Neural cell (in vitro differentiated cells): ENCODE measurements at regions not wholly inside any gene's neighbourhood (a gene's known extent, or its start where the extent isn't known, plus 50 kb on each side); places are given as distances from the start of the nearest gene placed in this dataset.
A peak's percentile ranks its signal among the peaks of the same experiment; 100 is the strongest.

ENCODE experiments used
- H2AFZ ChIP-seq: fragments of 200-600, 300-800 bp; sonication (generic), shearing (Covaris generic); 2 replicates; pipeline ENCODE4 v1.6.0; 2014; ENCODE audit warnings: low read depth, mild to moderate bottlenecking, antibody characterized with exemption, low read length, moderate library complexity
- H3F3A ChIP-seq: fragments of 200-600 bp; shearing (Covaris generic); 2 replicates; pipeline ENCODE4 v1.6.1; 2016; ENCODE audit warnings: mild to moderate bottlenecking, moderate library complexity, mixed read lengths, antibody characterized with exemption, low read length; ENCODE audit not compliant: insufficient read depth, poor library complexity, severe bottlenecking
- H3K27ac ChIP-seq: fragments of 200-600, 300-800 bp; sonication (generic), shearing (Covaris generic); 2 replicates; pipeline ENCODE4 v1.5.1; 2014; ENCODE audit warnings: mild to moderate bottlenecking, low read length, moderate library complexity
- H3K27me3 ChIP-seq: fragments of 300-800, 200-600 bp; sonication (generic), shearing (Covaris generic); 2 replicates; pipeline ENCODE4 v1.6.0; 2014; ENCODE audit warnings: mild to moderate bottlenecking, low read depth, low read length, moderate library complexity; ENCODE audit not compliant: insufficient read depth
- H3K36me3 ChIP-seq: fragments of 300-800, 200-600 bp; sonication (generic), shearing (Covaris generic); 2 replicates; pipeline ENCODE4 v1.5.1; 2014; ENCODE audit warnings: mild to moderate bottlenecking, antibody characterized with exemption, low read length, moderate library complexity; ENCODE audit not compliant: insufficient read depth
- H3K4me2 ChIP-seq: fragments of 300-800, 200-600 bp; sonication (generic), shearing (Covaris generic); 2 replicates; pipeline ENCODE4 v1.6.0; 2014; ENCODE audit warnings: mild to moderate bottlenecking, low read length
- H3K4me3 ChIP-seq: fragments of 300-800, 200-600 bp; sonication (generic), shearing (Covaris generic); 2 replicates; pipeline ENCODE4 v1.5.1; 2014; ENCODE audit warnings: mild to moderate bottlenecking, low read length, moderate library complexity
- H3K79me2 ChIP-seq: fragments of 200-600 bp; shearing (Covaris generic); replicated peaks from 2 replicates; pipeline ENCODE4 v1.6.0; 2014; ENCODE audit warnings: mild to moderate bottlenecking, low read length, moderate library complexity; ENCODE audit not compliant: insufficient read depth
- H3K9ac ChIP-seq: fragments of 300-800, 200-600 bp; sonication (generic), shearing (Covaris generic); 2 replicates; pipeline ENCODE4 v1.6.1; 2016; ENCODE audit warnings: mild to moderate bottlenecking, low read length, mixed read lengths
- H3K9me2 ChIP-seq: fragments of 200-600 bp; shearing (Covaris generic); 2 replicates; pipeline ENCODE4 v1.6.1; 2016; ENCODE audit warnings: mild to moderate bottlenecking, low read length, mixed read lengths; ENCODE audit not compliant: insufficient read depth
- H3K9me3 ChIP-seq: fragments of 200-600, 300-800 bp; sonication (generic), shearing (Covaris generic); 2 replicates; pipeline ENCODE4 v1.6.1; 2016; ENCODE audit warnings: mild to moderate bottlenecking, mixed run types, low read length, moderate library complexity, mixed read lengths
- H4K20me1 ChIP-seq: fragments of 200-600 bp; shearing (Covaris generic); 2 replicates; pipeline ENCODE4 v1.6.1; 2016; ENCODE audit warnings: mild to moderate bottlenecking, mixed run types; ENCODE audit not compliant: insufficient read depth
- EP300 ChIP-seq: fragments of 450-650 bp; conservative IDR thresholded peaks from 2 replicates; pipeline ENCODE4 v1.6.1; 2014; ENCODE audit warnings: antibody characterized with exemption, mild to moderate bottlenecking, moderate library complexity; ENCODE audit not compliant: poor library complexity, severe bottlenecking
- MXI1 ChIP-seq: fragments of 450-650 bp; conservative IDR thresholded peaks from 2 replicates; pipeline ENCODE4 v1.6.1; 2014; ENCODE audit warnings: antibody characterized with exemption, mild to moderate bottlenecking; ENCODE audit not compliant: poor library complexity, severe bottlenecking
- RAD21 ChIP-seq: fragments of 450-650 bp; conservative IDR thresholded peaks from 2 replicates; pipeline ENCODE4 v1.6.1; 2014; ENCODE audit warnings: antibody characterized with exemption, mild to moderate bottlenecking, moderate library complexity
- SMC3 ChIP-seq: fragments of 450-650 bp; conservative IDR thresholded peaks from 2 replicates; pipeline ENCODE4 v1.6.1; 2014; ENCODE audit warnings: antibody characterized with exemption, mild to moderate bottlenecking, moderate library complexity; ENCODE audit not compliant: poor library complexity
- TAF1 ChIP-seq: IDR thresholded peaks from 2 replicates; pipeline ENCODE4 v1.6.1; 2012; ENCODE audit warnings: low read depth
- TF ChIP-seq, protein P1 (sequence below): IDR thresholded peaks from 2 replicates; pipeline ENCODE4 v1.6.1; 2012; ENCODE audit warnings: borderline replicate concordance
- TF ChIP-seq, protein P2 (sequence below): fragments of 450-650 bp; IDR thresholded peaks from 2 replicates; pipeline ENCODE4 v1.5.1; 2014; ENCODE audit warnings: antibody characterized with exemption, mild to moderate bottlenecking, moderate library complexity; ENCODE audit not compliant: poor library complexity, severe bottlenecking

DNA sequence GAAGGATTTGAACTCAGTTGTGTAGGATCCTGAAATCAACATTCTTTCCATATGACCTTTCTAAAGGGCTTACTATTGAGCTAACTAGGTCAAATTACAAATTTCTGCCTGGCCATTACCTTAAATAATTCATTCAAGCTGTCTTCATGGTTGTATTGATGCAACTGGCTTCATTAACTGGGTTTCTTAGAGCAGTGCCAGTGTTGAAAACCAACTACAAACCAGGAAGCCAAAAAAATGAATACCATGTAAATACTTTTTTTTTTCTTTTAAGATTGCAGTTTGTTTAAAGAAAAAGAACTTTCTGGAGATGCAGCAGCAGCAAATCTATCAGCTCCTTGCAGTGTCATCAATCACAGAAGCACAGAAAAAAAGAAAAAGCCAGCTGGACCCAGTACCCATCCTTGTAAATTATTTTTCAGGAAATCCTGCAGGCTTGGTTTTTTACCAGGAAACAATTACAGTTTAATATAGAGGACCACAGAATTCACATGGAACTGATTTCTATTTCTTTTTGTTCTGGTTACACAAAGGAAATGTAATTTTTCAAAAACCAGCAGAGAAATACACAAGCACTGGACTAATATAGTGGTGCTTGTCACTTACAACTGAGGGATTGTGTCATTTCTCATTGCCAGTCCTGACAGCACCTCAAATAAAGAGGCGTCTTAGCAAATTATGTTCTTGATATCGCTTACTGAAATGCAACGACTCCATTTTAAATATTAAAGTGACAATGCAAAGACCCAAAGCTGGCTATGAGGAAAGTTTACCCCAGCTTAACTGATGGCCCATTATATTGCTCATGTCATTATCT is 131.9 kb downstream of the TMEM26 start:
- TF ChIP-seq SMC3 (no peak), MXI1 (no peak), TAF1 (no peak), RAD21 (no peak), EP300 (peak; percentile 54)
- TF ChIP-seq, protein P1, sequence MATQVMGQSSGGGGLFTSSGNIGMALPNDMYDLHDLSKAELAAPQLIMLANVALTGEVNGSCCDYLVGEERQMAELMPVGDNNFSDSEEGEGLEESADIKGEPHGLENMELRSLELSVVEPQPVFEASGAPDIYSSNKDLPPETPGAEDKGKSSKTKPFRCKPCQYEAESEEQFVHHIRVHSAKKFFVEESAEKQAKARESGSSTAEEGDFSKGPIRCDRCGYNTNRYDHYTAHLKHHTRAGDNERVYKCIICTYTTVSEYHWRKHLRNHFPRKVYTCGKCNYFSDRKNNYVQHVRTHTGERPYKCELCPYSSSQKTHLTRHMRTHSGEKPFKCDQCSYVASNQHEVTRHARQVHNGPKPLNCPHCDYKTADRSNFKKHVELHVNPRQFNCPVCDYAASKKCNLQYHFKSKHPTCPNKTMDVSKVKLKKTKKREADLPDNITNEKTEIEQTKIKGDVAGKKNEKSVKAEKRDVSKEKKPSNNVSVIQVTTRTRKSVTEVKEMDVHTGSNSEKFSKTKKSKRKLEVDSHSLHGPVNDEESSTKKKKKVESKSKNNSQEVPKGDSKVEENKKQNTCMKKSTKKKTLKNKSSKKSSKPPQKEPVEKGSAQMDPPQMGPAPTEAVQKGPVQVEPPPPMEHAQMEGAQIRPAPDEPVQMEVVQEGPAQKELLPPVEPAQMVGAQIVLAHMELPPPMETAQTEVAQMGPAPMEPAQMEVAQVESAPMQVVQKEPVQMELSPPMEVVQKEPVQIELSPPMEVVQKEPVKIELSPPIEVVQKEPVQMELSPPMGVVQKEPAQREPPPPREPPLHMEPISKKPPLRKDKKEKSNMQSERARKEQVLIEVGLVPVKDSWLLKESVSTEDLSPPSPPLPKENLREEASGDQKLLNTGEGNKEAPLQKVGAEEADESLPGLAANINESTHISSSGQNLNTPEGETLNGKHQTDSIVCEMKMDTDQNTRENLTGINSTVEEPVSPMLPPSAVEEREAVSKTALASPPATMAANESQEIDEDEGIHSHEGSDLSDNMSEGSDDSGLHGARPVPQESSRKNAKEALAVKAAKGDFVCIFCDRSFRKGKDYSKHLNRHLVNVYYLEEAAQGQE: no peak
- TF ChIP-seq, protein P2, sequence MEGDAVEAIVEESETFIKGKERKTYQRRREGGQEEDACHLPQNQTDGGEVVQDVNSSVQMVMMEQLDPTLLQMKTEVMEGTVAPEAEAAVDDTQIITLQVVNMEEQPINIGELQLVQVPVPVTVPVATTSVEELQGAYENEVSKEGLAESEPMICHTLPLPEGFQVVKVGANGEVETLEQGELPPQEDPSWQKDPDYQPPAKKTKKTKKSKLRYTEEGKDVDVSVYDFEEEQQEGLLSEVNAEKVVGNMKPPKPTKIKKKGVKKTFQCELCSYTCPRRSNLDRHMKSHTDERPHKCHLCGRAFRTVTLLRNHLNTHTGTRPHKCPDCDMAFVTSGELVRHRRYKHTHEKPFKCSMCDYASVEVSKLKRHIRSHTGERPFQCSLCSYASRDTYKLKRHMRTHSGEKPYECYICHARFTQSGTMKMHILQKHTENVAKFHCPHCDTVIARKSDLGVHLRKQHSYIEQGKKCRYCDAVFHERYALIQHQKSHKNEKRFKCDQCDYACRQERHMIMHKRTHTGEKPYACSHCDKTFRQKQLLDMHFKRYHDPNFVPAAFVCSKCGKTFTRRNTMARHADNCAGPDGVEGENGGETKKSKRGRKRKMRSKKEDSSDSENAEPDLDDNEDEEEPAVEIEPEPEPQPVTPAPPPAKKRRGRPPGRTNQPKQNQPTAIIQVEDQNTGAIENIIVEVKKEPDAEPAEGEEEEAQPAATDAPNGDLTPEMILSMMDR: no peak
- Histone ChIP-seq H3K27ac (no peak overlapping the region), H4K20me1 (no peaks in the 10 kb centered on the region), H3K9me3 (no peaks in the 10 kb centered on the region), H3K27me3 (no peaks in the 10 kb centered on the region), H3F3A (no peaks in the 10 kb centered on the region), H3K4me3 (no peak overlapping the region), H3K36me3 (no peaks in the 10 kb centered on the region), H3K9me2 (no peaks in the 10 kb centered on the region), H3K4me2 (no peak overlapping the region), H3K9ac (no peak overlapping the region), H2AFZ (no peak overlapping the region), H3K79me2 (no peaks in the 10 kb centered on the region)

DNA sequence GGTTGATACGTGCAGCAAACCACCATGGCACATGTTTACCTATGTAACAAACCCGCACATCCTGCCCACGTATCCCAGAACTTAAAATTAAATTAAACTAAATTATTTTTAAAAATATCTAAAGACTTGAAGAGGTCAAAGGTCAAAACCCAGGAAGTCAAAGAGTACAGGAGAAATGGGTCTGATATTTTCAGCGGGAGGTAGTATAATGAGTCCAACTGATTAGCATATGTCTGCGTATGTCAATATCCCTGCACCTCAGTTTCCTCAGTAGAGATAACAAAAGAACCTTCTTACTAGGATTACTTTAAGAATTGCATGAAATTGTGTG is 133.0 kb downstream of the TMEM26 start:
- H3K4me2 ChIP-seq: no peak overlapping the region
- no peaks in the 10 kb centered on the region for H3K79me2 ChIP-seq
- no peak overlapping the region for H3K27ac ChIP-seq
- no peaks in the 10 kb centered on the region for H3K27me3 ChIP-seq
- no peaks in the 10 kb centered on the region for H3K36me3 ChIP-seq
- no peaks in the 10 kb centered on the region for H3K9me3 ChIP-seq
- no peaks in the 10 kb centered on the region for H3F3A ChIP-seq
- no peak overlapping the region for H3K4me3 ChIP-seq
- no peak for TF ChIP-seq EP300
- TF ChIP-seq RAD21: no peak
- TF ChIP-seq TAF1: no peak
- H4K20me1 ChIP-seq: no peaks in the 10 kb centered on the region
- no peak overlapping the region for H3K9ac ChIP-seq
- no peak overlapping the region for H2AFZ ChIP-seq
- no peaks in the 10 kb centered on the region for H3K9me2 ChIP-seq
